ENCODE measurements at regions not wholly inside any gene's neighbourhood (a gene's known extent, or its start where the extent isn't known, plus 50 kb on each side); places are given as distances from the start of the nearest gene placed in this dataset.
"Not testable (repeated sequence)": the region's sequence is repeated elsewhere in the genome, so short reads cannot be mapped to it uniquely, and the experiment has no call there.

DNA sequence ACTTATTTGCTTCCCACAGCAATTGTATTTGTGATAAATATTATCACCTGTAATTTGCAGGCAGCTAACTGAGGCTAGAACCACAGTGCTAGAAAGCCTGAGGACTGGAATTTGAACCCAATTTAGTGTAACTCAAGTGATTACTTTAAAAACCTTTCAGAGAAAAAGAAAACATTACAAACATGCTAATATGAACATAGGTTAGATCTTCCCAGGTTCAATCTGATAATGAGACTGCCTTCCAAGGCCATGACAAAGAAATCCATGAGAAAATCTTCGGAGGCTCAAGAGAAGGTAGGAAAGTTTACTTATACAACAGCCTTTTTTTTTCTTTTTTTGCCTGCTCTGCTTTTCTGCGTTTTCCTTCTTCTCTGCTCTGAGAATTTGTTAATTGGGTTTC lies 620.6 kb upstream of the CCNG1 start:
- Histone ChIP-seq H3K36me3 (no peaks in the 10 kb centered on the region), H3K27me3 (no peaks in the 10 kb centered on the region), H3K4me1 (ENCODE audit: control insufficient read depth in 1 of 2, insufficient read depth in 1 of 2, low read depth in 1 of 2, low read length in 1 of 2) (no peaks in the 10 kb centered on the region), H3K4me3 (ENCODE audit: low read depth in 1 of 2, low read length in 1 of 2) (no peak overlapping the region), H3K9me3 (no peaks in the 10 kb centered on the region), H3K27ac (no peak overlapping the region)
- TF ChIP-seq, protein P1, sequence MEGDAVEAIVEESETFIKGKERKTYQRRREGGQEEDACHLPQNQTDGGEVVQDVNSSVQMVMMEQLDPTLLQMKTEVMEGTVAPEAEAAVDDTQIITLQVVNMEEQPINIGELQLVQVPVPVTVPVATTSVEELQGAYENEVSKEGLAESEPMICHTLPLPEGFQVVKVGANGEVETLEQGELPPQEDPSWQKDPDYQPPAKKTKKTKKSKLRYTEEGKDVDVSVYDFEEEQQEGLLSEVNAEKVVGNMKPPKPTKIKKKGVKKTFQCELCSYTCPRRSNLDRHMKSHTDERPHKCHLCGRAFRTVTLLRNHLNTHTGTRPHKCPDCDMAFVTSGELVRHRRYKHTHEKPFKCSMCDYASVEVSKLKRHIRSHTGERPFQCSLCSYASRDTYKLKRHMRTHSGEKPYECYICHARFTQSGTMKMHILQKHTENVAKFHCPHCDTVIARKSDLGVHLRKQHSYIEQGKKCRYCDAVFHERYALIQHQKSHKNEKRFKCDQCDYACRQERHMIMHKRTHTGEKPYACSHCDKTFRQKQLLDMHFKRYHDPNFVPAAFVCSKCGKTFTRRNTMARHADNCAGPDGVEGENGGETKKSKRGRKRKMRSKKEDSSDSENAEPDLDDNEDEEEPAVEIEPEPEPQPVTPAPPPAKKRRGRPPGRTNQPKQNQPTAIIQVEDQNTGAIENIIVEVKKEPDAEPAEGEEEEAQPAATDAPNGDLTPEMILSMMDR (IDR thresholded peaks at IDR 0.05): no peak

DNA sequence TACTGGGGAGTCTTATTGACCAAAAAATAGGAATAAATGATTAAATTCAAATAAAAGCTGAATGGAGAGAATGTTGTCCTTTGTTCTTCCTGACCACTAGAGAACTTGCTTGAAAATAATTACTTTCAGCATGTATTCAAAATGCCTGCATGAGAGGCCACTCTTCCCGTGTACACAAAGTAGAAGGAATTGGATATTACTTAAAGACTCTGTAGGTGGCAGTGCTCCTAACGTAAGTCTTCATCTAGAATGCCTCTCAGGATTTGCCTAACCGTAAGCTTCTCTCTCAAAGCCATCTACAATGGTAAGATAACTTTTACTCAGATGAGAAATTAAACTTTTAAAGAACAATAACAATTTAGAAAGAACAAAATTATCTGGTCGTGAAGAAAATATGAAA lies 620.0 kb upstream of the CCNG1 start:
- no peaks in the 10 kb centered on the region for H3K9me3 ChIP-seq
- no peaks in the 10 kb centered on the region for H3K27me3 ChIP-seq
- no peaks in the 10 kb centered on the region for H3K4me1 ChIP-seq (ENCODE audit: control insufficient read depth in 1 of 2, insufficient read depth in 1 of 2, low read depth in 1 of 2, low read length in 1 of 2)
- H3K4me3 ChIP-seq (ENCODE audit: low read depth in 1 of 2, low read length in 1 of 2): no peak overlapping the region
- no peaks in the 10 kb centered on the region for H3K36me3 ChIP-seq
- TF ChIP-seq, protein P1 (IDR thresholded peaks at IDR 0.05): no peak
- no peak overlapping the region for H3K27ac ChIP-seq

DNA sequence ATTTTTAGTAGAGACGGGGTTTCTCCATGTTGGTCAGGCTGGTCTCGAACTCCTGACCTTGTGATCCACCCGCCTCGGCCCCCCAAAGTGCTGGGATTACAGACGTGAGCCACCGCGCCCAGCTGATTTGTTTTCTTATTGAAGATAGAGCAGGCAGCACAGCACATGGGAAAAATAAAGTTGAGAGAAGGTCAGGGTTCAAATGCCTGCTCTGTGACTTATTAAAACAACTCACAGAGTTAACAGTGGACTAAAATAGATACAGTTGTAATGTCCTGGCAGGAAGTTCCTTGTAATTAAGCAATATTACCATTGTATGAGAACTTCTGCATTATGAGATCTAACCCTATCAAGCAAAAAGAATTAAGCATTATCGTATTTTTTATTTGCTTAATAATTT lies 615.7 kb upstream of the CCNG1 start:
- not testable (repeated sequence) for H3K4me1 ChIP-seq (ENCODE audit: control insufficient read depth in 1 of 2, insufficient read depth in 1 of 2, low read depth in 1 of 2, low read length in 1 of 2); H3K27me3 ChIP-seq; H3K27ac ChIP-seq; H3K9me3 ChIP-seq; H3K36me3 ChIP-seq; H3K4me3 ChIP-seq (ENCODE audit: low read depth in 1 of 2, low read length in 1 of 2)

DNA sequence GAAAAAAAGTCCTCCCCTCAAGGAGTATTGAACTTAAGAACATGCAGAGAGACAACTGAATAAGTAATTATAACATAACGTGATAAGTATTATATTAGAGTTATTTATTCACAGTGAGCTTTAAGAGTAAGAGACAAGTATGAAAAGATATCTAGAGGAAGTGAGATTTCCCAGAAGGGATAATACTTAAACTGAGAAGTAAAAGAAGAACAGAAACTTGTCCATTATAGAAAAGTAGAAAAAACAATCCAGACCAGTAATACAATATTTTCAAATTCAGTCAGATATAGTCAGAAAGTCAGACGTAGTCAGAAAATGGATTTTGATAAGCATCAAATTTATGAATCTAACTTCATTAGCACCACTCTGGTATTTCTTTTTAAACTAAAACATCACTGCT lies 613.0 kb upstream of the CCNG1 start:
- H3K9me3 ChIP-seq: no peaks in the 10 kb centered on the region
- H3K27me3 ChIP-seq: no peaks in the 10 kb centered on the region
- no peaks in the 10 kb centered on the region for H3K4me1 ChIP-seq (ENCODE audit: control insufficient read depth in 1 of 2, insufficient read depth in 1 of 2, low read depth in 1 of 2, low read length in 1 of 2)
- no peaks in the 10 kb centered on the region for H3K36me3 ChIP-seq
- TF ChIP-seq, protein P1 (IDR thresholded peaks at IDR 0.05): no peak
- no peak overlapping the region for H3K4me3 ChIP-seq (ENCODE audit: low read depth in 1 of 2, low read length in 1 of 2)
- H3K27ac ChIP-seq: no peak overlapping the region

DNA sequence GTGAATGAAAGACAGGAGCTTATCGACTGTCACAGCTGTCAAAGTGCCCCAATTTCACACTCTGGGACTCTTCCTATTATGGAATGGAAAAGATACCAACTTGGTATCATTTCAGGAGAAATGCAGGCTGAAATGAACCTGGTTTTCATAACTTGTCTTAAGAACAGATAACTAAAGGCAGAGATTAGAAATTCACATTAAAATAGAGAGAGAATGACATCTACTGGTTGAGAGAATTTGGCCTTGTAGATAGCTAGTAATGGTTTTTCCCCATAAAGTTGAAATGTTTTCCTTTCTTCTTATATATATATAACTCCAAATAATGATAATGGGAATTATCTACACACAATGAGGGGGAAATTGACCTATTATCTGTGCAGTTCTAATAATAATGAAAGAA lies 600.2 kb upstream of the CCNG1 start:
- no peak overlapping the region for H3K27ac ChIP-seq
- TF ChIP-seq, protein P1 (IDR thresholded peaks at IDR 0.05): no peak
- no peaks in the 10 kb centered on the region for H3K27me3 ChIP-seq
- H3K36me3 ChIP-seq: no peaks in the 10 kb centered on the region
- H3K4me1 ChIP-seq (ENCODE audit: control insufficient read depth in 1 of 2, insufficient read depth in 1 of 2, low read depth in 1 of 2, low read length in 1 of 2): no peaks in the 10 kb centered on the region
- no peak overlapping the region for H3K4me3 ChIP-seq (ENCODE audit: low read depth in 1 of 2, low read length in 1 of 2)
- H3K9me3 ChIP-seq: no peaks in the 10 kb centered on the region

DNA sequence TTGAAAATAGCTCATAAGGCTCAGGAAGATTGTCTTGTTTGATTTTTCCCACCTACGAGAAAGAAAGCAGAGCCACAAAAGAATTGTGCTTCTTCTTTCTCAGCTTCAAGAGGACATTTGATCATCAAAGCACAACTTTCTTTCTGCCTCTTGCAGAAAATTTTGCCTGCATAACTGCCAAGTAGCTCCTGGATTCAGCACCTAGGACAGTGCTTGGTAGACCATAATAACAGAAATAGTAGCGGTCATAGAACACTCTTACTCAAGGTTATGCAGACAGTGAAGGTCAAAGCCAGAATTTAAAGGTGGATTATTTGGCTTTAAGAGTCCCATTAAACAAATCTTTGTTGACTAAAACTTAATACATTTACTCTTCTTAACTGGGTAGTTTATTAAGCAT lies 594.7 kb upstream of the CCNG1 start:
- no peaks in the 10 kb centered on the region for H3K9me3 ChIP-seq
- no peaks in the 10 kb centered on the region for H3K27me3 ChIP-seq
- H3K4me3 ChIP-seq (ENCODE audit: low read depth in 1 of 2, low read length in 1 of 2): no peak overlapping the region
- no peak overlapping the region for H3K27ac ChIP-seq
- TF ChIP-seq, protein P1 (IDR thresholded peaks at IDR 0.05): no peak
- H3K36me3 ChIP-seq: no peaks in the 10 kb centered on the region
- no peaks in the 10 kb centered on the region for H3K4me1 ChIP-seq (ENCODE audit: control insufficient read depth in 1 of 2, insufficient read depth in 1 of 2, low read depth in 1 of 2, low read length in 1 of 2)

Measured in neutrophil (primary cell).